ENCODE measurements at regions not wholly inside any gene's neighbourhood (a gene's known extent, or its start where the extent isn't known, plus 50 kb on each side); places are given as distances from the start of the nearest gene placed in this dataset.

DNA sequence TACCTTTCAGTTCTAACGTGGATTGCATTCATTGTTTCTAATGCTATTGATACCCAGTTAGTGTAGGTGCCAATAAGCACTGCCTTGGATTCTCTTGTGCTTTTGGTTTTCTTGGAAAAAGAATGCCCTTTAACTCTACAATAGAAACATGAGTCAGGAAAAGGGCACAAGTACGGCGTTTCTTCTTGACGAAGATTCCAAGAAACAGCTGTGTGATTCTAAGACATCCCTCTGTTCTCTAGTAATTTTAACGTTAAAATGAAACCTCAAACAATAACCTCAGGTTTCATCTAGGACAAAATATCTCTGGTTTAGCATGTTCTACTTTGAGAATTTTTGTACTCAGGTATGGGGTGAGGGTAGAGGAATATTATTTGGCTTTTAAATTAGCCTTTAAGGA, 540.5 kb upstream of the ATP11B start:
- Mint-ChIP-seq H3K9me3 (no peaks in the 10 kb centered on the region), H3K4me3 (no peak overlapping the region), H3K27me3 (peaks cover 7% of the 10 kb centered on the region), H3K4me1 (no peaks in the 10 kb centered on the region), H3K36me3 (no peaks in the 10 kb centered on the region), H3K27ac (no peak overlapping the region)
- no peak for DNase-seq

DNA sequence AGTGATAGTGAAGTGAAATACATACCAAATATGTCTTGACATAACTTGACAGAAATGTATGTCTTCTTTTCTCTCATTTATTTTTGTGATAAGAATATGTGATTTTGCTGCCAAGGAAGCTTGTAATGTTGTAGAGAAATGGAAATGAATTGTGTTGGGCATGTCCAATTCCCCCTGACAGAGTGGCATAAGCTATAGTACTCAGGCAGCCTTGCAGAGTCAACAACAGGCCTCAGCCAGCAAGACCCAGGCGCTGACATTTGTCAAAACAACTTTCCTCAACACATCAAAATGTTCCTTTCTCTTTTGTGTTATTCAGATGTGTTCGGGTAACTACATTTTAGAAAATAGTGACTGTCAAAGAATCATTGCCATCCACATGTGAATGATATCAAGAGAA, 538.1 kb upstream of the ATP11B start:
- Mint-ChIP-seq H3K27ac (no peak overlapping the region), H3K36me3 (no peaks in the 10 kb centered on the region), H3K27me3 (peaks cover 15% of the 10 kb centered on the region), H3K4me1 (no peaks in the 10 kb centered on the region), H3K9me3 (no peaks in the 10 kb centered on the region), H3K4me3 (no peak overlapping the region)
- no peak for DNase-seq

DNA sequence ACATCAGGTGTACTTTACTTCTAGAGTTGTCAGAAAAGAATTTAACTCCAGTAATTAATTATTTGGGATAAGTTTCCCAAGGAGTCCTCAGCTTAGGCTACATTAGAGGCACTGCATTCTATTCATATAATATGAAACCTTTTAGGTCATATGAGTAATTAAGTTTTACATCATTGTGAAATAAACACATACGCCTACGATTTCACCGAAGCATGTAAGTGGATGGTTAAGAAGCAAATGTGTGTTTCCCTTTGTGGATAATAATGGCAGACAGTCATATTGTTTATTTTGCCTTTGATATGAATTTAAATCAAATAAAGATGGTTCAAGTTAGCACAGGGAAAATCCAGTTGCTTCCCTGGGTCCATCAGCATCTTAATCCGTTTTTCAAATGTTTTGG, 535.9 kb upstream of the ATP11B start:
- no peaks in the 10 kb centered on the region for H3K4me1 Mint-ChIP-seq
- no peak overlapping the region for H3K4me3 Mint-ChIP-seq
- no peak for DNase-seq
- H3K27me3 Mint-ChIP-seq = peaks cover 24% of the 10 kb centered on the region
- no peak overlapping the region for H3K27ac Mint-ChIP-seq
- no peaks in the 10 kb centered on the region for H3K36me3 Mint-ChIP-seq
- no peaks in the 10 kb centered on the region for H3K9me3 Mint-ChIP-seq

DNA sequence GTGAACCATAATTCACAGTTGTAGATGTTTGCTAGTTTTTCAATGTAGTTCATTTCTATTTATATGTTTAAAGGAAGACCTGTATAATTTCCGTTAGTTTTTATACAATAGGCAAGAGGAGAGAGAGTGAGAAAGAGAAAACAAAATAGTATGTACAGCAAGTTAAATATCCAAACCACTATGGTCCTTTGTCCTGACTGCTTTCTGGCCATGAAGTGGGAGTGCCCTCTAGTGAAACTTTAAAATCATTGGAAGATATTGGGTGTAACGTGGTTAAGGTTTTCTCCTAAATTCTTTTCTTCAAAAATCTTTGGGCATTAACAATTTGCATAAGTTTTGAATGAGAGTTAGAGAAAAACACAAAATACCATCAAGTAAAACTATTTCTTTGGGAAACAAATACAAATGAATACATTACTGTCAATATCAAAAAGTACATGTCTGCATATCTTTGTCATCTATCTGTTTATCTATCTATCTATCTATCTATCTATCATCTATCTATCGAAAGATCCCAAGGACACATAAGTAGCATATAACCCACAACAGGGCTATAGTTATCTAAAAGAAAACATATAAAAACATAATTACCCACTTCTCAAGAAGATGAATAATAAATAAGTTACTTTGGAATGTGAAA, 534.6 kb upstream of the ATP11B start:
- H3K36me3 Mint-ChIP-seq = no peaks in the 10 kb centered on the region
- no peak for DNase-seq
- no peak overlapping the region for H3K27ac Mint-ChIP-seq
- H3K9me3 Mint-ChIP-seq = no peaks in the 10 kb centered on the region
- no peak overlapping the region for H3K4me3 Mint-ChIP-seq
- no peaks in the 10 kb centered on the region for H3K4me1 Mint-ChIP-seq
- H3K27me3 Mint-ChIP-seq = peaks cover 27% of the 10 kb centered on the region

DNA sequence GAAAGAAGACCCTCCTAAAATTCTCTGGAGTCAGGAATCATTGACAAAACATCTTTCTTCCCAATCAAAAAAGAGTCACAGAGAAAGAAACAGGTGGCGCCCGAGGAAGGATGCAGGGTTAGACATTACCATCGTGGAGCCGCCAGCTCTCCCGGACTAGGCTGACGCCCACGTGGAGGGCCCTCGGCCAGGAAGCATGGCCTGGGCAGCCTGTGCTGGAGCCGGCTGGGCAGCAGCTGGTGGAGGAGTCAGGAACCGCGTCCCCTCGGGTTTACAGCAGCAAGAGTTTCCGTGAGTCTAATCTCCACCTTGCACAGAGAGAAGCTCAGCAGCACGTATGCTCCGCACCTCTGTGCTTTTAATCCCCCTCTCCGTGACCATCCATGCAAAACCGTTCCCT, 533.7 kb upstream of the ATP11B start:
- no peak overlapping the region for H3K4me3 Mint-ChIP-seq
- no peaks in the 10 kb centered on the region for H3K36me3 Mint-ChIP-seq
- DNase-seq = no peak
- H3K9me3 Mint-ChIP-seq = no peaks in the 10 kb centered on the region
- no peak overlapping the region for H3K27ac Mint-ChIP-seq
- no peaks in the 10 kb centered on the region for H3K4me1 Mint-ChIP-seq
- H3K27me3 Mint-ChIP-seq = peaks cover 26% of the 10 kb centered on the region

DNA sequence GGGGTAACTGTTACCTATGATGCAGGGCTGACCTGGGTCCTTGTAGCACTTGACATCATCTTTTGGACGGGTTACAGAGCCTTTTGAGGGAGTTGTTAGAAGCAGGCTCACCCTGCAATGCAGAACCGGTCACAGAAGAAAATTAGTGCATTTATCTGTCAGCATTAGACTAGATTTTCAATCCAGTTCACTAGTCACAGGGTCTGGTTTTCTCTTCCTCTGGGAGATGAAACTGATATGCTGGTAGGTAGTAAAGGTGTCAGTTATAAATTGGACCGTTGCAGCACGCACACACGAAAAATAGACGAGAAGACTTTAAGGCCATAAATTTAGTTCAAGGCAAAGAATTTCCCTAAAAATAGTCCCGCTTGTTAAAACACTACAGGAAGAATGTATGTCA, 532.3 kb upstream of the ATP11B start:
- Mint-ChIP-seq H3K4me1 (no peaks in the 10 kb centered on the region), H3K36me3 (no peaks in the 10 kb centered on the region), H3K27ac (no peak overlapping the region), H3K27me3 (peaks cover 23% of the 10 kb centered on the region), H3K9me3 (no peaks in the 10 kb centered on the region), H3K4me3 (no peak overlapping the region)
- no peak for DNase-seq

DNA sequence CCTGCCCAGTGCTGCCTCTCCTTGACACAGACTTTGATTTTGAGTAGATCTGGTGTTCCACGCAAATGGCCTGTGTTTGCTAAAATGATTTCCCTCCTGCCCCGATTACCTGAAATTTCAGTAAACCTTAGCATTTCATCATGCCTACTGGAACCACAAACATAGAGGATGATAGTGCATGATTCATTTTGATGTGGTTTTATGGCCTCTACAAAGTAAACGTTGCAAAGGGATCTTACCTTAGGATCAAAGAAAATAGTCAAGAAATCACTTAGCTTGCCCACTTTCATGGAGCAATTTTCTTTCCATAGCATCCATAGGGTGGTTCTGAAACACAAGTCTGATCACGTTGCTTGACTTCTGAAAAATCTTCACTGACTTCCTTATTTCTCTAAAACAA, 524.6 kb upstream of the ATP11B start:
- Mint-ChIP-seq H3K4me1 (no peaks in the 10 kb centered on the region), H3K4me3 (no peak overlapping the region), H3K9me3 (no peaks in the 10 kb centered on the region), H3K27me3 (no peaks in the 10 kb centered on the region), H3K36me3 (no peaks in the 10 kb centered on the region), H3K27ac (no peak overlapping the region)
- DNase-seq = no peak

DNA sequence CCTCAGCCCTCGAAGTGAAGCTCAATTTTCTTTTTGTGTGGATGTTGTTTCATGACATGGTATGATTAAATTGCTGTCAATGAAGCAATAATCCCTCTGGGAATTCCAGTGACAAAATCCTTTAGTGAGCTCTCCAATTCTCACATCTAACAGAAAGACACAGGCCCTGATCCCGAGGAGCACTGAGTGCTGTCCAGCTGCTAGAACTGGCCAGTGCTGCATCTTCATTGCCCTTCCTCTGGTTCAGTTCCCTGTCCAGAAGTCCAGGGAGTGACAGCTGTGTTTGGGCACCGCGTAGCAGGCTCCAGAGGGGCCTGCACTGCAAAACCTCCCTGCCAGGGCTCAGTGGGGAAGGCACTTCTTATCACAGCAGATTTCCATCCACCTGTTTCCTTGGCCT, 516.8 kb upstream of the ATP11B start:
- Mint-ChIP-seq H3K27me3 (no peaks in the 10 kb centered on the region), H3K27ac (no peak overlapping the region), H3K4me1 (no peaks in the 10 kb centered on the region), H3K9me3 (no peaks in the 10 kb centered on the region), H3K36me3 (no peaks in the 10 kb centered on the region), H3K4me3 (no peak overlapping the region)
- no peak for DNase-seq

DNA sequence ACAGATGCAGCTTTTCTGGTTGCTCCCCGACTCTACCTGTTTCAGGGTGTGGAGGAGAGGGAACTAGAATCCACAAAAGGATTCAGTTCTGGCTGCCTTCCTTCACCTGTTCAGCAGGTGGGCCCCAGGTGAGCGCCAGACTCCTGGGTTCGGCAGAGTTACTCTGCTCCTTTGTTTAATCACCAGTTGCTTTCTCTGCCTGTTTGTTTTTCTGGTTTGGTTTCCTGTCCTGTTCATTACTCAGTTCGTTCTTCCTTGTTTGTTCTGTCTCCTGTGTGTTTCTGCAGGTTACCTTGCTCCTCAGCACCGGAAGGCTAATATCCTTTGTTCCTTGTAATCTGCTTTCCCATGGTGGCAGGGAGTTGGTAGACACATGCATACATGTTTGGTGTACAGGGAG, 508.5 kb upstream of the ATP11B start:
- H3K9me3 Mint-ChIP-seq = no peaks in the 10 kb centered on the region
- H3K36me3 Mint-ChIP-seq = no peaks in the 10 kb centered on the region
- DNase-seq = no peak
- H3K27me3 Mint-ChIP-seq = no peaks in the 10 kb centered on the region
- H3K4me3 Mint-ChIP-seq = no peak overlapping the region
- H3K4me1 Mint-ChIP-seq = no peaks in the 10 kb centered on the region
- H3K27ac Mint-ChIP-seq = no peak overlapping the region

DNA sequence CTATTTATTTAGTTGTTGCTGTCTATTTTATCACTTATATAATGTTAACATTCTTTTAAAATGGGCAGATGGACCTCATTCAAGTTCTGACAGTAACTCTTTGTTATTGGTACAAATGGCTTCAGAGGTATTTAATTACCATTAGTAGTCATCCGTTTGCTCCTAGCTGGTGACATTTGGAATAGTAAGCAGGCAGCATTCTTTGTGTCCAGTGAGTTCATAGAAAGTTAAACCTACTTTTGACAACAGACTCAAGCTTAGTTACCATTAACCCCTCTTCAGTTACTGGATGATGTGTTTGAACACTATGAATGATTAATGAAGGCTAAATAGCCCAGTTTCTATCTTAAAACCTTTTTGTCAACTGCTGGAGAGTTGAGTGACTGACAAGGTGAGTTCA, 500.7 kb upstream of the ATP11B start:
- H3K4me3 Mint-ChIP-seq = no peak overlapping the region
- no peaks in the 10 kb centered on the region for H3K4me1 Mint-ChIP-seq
- no peak for DNase-seq
- no peaks in the 10 kb centered on the region for H3K36me3 Mint-ChIP-seq
- no peaks in the 10 kb centered on the region for H3K27me3 Mint-ChIP-seq
- no peaks in the 10 kb centered on the region for H3K9me3 Mint-ChIP-seq
- H3K27ac Mint-ChIP-seq = no peak overlapping the region

DNA sequence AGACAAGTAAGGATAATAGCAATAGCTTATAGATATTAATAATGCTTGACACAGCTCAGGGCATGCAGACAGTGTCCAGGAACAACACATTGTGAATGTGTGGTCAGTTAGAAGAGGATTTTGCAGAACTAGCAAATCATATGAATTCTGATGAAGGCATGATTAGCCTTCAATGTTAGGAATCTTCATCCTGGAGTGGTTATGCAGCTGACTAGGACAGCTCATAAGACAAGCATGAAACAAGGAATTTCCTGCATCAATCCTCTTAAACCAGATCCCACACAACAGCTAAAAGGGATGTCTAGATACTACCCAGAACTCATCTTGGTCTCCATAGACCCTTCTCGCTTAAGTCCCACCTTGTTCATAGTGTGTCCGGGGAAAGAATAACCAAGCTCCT, 499.0 kb upstream of the ATP11B start:
- H3K9me3 Mint-ChIP-seq = no peaks in the 10 kb centered on the region
- H3K27ac Mint-ChIP-seq = no peak overlapping the region
- no peak overlapping the region for H3K4me3 Mint-ChIP-seq

DNA sequence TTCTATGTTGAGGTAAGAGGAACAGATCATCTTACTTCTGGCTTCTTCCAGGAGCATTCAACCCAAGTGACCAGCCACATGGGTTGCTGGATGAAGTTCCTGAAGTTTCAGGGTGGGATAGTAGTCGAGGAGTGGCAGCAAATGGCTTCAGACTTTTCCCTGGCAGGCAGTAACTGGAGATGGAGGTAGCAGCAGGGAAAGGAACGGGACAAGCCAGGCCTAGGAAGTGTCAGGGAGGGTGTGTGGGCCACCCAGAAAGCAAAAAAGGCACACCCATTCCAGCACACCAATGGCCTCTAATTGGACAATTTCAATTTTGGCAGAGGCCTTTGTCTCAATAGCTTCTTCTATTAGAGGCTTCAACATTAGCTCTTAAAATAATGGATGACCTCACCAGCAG, 498.6 kb upstream of the ATP11B start:
- H3K27me3 Mint-ChIP-seq = no peaks in the 10 kb centered on the region
- DNase-seq = no peak

More for the DNA sequence above, 499.0 kb upstream of the ATP11B start:
- DNase-seq = no peak
- no peaks in the 10 kb centered on the region for H3K27me3 Mint-ChIP-seq
- H3K36me3 Mint-ChIP-seq = no peaks in the 10 kb centered on the region
- no peaks in the 10 kb centered on the region for H3K4me1 Mint-ChIP-seq

DNA sequence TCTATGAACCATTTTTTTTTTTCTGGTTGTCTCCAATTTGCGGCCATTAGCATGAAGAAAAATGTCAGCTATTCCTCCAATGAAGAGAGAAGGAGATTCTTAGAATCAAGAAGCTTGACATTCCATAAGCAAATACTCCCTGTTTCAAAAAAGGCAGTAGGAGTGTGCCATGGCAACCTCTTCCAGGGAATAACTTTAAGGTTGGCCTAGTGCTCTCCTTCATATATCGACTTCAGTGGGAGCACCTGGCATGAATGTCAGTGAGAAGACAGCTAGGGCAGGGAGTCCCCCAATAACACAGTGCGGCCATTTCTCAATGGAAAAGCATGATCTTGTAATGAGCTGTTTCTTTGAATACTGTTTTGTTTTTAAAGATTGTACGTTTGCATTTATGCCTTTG, 493.0 kb upstream of the ATP11B start:
- Mint-ChIP-seq H3K4me3 (no peak overlapping the region), H3K27ac (no peak overlapping the region), H3K27me3 (no peaks in the 10 kb centered on the region), H3K9me3 (no peaks in the 10 kb centered on the region), H3K36me3 (no peaks in the 10 kb centered on the region), H3K4me1 (no peaks in the 10 kb centered on the region)
- no peak for DNase-seq

More for the DNA sequence above, 498.6 kb upstream of the ATP11B start:
- H3K4me1 Mint-ChIP-seq = no peaks in the 10 kb centered on the region
- no peaks in the 10 kb centered on the region for H3K9me3 Mint-ChIP-seq
- H3K27ac Mint-ChIP-seq = no peak overlapping the region
- no peak overlapping the region for H3K4me3 Mint-ChIP-seq
- H3K36me3 Mint-ChIP-seq = no peaks in the 10 kb centered on the region

DNA sequence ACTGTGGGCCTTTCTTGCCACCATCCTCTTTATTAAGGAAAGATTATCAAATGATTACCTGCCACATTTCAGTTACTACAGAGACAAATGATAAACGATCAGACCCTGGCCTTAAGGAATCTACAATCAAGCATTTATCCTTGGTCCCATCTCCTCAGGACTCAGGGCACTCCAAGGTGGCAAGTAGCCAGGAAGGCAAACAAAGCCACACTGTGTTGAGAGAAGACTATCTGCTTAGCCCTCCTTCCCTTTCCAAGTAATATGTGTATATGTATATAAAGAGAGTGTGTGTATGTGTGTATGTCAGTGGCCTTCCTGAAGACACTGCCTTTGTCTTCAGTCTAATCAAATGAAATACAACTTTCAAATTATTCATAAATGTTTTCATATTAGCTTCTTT, 490.1 kb upstream of the ATP11B start:
- DNase-seq = no peak
- H3K9me3 Mint-ChIP-seq = no peaks in the 10 kb centered on the region
- H3K27me3 Mint-ChIP-seq = no peaks in the 10 kb centered on the region
- H3K4me1 Mint-ChIP-seq = no peaks in the 10 kb centered on the region
- no peak overlapping the region for H3K4me3 Mint-ChIP-seq
- no peaks in the 10 kb centered on the region for H3K36me3 Mint-ChIP-seq
- no peak overlapping the region for H3K27ac Mint-ChIP-seq

DNA sequence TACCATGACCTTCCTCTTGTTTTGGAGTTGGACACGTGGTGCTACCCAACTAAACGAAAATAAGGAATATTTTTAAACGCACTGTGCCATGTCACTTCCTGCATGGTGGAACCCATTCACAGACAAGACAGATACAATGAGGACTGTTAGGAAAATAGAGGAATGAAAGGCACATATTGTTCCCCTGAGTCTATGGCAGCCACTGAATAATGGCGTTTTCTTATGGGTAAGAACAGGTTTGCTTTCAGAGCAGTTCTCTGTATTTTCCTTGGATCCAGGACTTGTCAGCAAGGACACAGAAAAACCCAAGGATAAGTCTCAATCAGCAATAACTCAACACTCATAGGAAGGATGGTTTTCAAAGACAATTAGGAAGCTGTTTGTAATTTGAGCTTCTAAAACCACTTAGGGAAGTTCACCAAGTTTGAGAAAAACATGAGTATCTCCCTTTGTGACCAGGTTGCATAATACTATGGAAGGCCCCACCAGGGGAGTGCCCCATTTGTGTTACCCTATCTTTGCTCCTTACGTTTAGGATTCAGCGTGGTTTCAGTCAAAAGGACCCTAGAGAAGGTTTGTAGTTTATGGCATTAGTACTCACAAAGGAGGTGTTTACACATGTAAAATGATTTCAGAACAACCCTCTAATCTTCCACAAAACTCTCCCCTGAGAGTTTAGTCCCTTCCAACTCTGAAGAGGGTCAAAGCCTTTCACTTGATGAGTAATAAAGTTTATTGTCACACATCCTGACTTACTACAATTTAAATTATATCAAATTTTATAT, 487.2 kb upstream of the ATP11B start:
- Mint-ChIP-seq H3K27me3 (no peaks in the 10 kb centered on the region), H3K4me3 (no peak overlapping the region), H3K4me1 (no peaks in the 10 kb centered on the region), H3K9me3 (no peaks in the 10 kb centered on the region), H3K36me3 (no peaks in the 10 kb centered on the region), H3K27ac (no peak overlapping the region)
- DNase-seq = no peak

DNA sequence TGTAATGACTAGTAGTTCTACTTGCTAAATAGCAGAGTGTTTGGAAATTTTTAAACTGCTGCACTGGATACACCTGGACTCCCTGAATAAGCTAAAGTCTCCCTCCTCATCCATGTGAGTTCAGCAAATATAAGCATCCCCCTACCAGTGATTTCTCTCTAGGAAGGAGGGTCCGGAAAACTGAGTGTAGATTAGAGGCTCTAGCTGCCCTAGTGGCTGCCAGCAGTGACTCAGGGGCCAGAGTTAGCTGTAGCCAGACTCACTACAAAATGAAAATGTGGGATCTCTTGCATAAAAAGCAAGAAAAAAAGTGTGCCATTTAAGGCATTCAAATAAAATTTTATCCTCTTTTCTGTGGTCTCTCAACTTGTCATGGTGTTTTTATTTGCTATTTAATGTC, 485.0 kb upstream of the ATP11B start:
- no peak for DNase-seq
- no peak overlapping the region for H3K27ac Mint-ChIP-seq
- H3K27me3 Mint-ChIP-seq = no peaks in the 10 kb centered on the region
- H3K4me1 Mint-ChIP-seq = no peaks in the 10 kb centered on the region
- no peak overlapping the region for H3K4me3 Mint-ChIP-seq
- H3K9me3 Mint-ChIP-seq = peaks cover 1% of the 10 kb centered on the region
- no peaks in the 10 kb centered on the region for H3K36me3 Mint-ChIP-seq

Measured in activated naive CD8-positive, alpha-beta T cell treated with anti-CD3 and anti-CD28 coated beads for 36 hours (primary cell).